Fibroblast of skin of scalp (primary cell): ENCODE measurements at regions not wholly inside any gene's neighbourhood (a gene's known extent, or its start where the extent isn't known, plus 50 kb on each side); places are given as distances from the start of the nearest gene placed in this dataset.
A peak's percentile ranks its signal among the peaks of the same experiment; 100 is the strongest.

ENCODE experiments used
- DNase-seq: peaks from one replicate; pipeline ENCODE4 v3.0.0-alpha.2; 2013

- no peak for DNase-seq
Observed at GRCh38 chr13:53144826-53145225, 116.2 kb downstream of the OLFM4 start.

DNA sequence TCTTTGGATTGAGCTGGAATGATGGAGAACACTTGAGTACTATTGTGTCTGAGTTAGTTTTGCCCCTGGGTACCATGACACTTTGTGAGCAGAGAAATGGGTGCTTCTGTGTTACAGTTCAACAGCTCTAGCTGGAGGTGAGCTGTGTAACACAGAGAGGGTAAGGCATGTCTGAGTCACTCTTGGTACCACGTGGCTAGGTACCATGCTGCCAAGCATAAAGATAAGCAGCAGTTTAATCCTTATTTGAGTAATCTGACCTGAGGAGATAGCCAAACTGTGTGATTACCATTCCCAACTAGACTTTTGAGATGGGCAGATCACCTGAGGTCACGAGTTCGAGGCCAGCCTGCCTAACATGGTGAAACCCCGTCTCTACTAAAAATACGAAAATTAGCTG, 122.0 kb downstream of the OLFM4 start:
- DNase-seq, result no peak

GRCh38 chr13:53151336-53152056, 122.9 kb downstream of the OLFM4 start:
- peak; percentile 58 for DNase-seq

- no peak for DNase-seq
Observed at GRCh38 chr13:53152057-53152421, 123.4 kb downstream of the OLFM4 start.

DNA sequence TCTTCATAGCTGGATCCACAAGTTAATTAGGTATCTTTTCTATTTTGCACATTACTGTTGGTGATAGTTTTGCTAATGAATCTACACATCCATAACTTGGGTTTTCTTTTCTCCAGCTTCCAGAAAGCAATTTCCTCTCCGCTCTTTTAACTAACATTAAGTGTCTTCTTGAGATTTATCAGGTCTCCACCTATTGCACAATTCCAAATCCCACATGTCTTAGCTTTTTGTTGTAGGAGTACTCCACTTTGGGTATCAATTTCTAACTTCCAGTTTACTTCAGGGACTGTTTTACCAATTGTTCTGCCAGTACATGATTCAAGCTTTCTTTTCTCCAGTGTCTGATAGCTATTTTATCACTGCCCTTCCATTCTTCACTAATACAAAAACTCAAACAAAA, 129.6 kb downstream of the OLFM4 start:
- no peak for DNase-seq

GRCh38 chr13:53159431-53159830, 130.8 kb downstream of the OLFM4 start:
- no peak for DNase-seq

DNA sequence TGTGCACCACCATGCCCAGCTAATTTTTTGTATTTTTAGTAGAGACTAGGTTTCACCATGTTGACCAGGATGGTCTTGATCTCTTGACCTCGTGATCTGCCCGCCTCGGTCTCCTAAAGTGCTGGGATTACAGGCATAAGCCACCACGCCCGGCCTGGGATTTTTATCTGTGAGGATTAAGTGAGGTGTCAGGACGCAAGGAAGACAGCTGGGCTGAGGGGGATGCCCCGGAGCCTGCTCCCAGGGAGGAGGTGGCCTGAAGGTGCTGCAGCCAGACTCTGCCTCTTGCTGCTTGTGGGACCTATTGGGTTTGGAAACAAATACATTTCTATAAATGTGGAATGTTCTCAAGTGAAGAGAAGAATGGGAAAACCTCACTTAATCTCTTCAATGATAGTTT, 131.6 kb downstream of the OLFM4 start:
- DNase-seq, result no peak

- DNase-seq, result no peak
Observed at GRCh38 chr13:53161251-53161650, 132.6 kb downstream of the OLFM4 start.

GRCh38 chr13:53165261-53165660, 136.6 kb downstream of the OLFM4 start:
- no peak for DNase-seq

DNA sequence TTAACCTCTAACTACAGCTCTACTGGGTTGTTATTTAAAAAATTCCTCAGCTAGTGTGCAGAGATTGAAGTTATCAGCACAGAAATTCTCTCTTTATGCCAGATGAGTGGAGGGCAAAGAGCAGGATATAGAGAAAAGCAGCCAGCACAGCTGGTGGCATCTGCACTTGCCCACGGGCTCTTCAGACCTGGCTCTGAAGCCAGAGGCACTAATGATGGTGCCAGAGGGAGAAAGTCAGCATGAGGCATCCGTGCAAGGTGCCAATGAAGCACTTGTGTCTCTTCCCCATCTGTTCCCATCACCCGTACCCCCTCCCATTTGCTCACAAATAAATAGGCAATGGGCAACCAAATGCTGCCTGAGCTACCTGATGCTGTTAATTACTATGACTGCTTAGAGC, 138.9 kb downstream of the OLFM4 start:
- no peak for DNase-seq

DNA sequence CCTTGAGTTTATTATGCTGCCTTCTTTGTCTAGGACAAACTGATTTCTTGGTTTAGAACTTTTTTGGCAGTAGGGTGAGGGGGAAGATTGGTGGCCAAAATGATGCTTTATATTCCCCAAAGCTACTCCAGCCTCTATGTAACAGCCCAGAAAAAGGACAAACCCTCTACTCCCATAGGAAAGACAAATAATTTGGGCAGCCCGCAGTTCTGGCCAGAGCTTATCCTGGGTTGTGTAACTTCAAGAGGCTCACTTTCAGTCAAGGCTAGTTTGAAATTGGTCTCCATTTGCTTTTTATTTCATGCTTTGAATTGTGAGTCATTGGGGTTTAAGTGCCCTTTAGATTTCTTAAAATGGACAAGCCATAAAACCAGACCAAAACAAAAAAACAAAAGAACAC, 142.3 kb downstream of the OLFM4 start:
- no peak for DNase-seq

- no peak for DNase-seq
Observed at GRCh38 chr13:53174545-53174944, 145.9 kb downstream of the OLFM4 start.

- DNase-seq, result no peak
Observed at GRCh38 chr13:53180684-53181083, 152.1 kb downstream of the OLFM4 start.

DNA sequence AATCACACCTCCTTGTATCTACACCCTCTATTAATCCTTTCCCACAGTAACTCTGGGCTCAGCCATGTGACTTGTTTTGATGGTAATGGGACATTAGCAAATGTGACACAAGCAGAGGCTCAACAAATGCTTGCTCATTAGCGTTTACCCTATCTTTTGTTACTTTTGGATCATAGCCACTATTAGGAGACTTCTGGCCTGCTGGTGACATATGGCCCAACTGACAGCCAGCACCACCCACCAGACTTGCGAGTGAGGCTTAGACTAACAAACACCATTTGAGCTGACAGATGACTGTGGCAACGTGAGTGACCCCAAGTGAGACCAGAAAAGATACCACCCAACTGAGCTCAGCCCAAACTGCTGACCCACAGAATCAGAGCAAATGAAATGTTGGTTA, 154.1 kb downstream of the OLFM4 start:
- DNase-seq, result no peak

GRCh38 chr13:53188120-53188519, 159.5 kb downstream of the OLFM4 start:
- DNase-seq, result no peak

DNA sequence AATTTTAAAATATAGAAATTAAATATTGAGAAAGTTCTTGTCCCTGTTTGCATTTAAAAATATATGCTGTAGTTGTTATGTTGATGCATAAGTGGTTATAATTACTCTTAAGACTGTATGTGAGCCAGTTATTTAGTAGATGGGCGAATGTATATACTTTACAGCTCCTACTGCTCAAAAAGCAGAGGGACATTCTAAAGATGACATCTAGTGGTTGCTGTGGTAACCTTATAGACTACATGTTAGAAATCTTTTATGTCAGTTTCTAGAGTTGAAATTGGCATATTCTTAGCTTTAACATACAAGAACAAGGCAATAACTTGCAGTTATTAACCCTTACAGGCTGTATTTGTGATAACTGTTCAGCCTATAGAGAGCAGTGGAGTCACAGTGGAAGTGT, 160.5 kb downstream of the OLFM4 start:
- peak; percentile 5 for DNase-seq

DNA sequence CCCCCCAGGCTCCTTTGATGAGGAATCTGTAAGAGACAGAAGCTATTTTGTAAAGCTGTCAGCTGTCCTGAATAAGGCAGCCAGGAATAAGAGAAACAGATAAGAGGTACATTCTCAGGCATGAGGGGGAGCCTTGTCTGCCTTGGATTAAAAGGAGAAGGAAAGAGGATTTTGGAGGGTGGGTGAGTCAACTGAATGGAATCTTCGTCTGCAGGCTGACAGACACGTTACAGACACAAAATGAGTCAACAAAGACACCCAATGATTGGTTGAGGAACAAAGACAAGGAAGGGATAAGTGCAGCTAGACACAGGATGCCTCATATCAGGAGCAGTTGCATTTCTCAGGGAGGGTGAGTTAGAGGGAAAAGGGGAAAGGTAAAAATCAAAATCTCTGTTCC, 162.5 kb downstream of the OLFM4 start:
- peak; percentile 69 for DNase-seq

DNA sequence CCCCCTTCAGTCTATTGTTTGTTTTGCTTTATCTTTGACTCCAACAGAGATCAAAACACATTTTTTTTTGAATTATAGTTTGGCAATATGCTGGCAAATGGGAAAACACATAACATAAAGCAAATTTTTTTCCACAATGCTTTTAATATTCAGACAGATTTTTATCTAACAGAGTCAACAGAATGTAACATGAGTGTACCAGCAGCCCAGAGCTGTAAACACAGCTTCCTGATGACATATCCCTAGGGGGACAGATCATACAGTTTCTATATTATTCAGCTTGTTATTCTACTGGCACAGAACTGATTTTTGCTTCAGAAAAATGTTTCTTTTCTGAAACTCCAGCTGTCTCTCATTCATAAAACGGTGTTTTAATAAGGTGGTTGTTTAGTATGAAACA, 168.8 kb downstream of the OLFM4 start:
- DNase-seq, result no peak

- DNase-seq, result no peak
Observed at GRCh38 chr13:53198017-53198416, 169.4 kb downstream of the OLFM4 start.

DNA sequence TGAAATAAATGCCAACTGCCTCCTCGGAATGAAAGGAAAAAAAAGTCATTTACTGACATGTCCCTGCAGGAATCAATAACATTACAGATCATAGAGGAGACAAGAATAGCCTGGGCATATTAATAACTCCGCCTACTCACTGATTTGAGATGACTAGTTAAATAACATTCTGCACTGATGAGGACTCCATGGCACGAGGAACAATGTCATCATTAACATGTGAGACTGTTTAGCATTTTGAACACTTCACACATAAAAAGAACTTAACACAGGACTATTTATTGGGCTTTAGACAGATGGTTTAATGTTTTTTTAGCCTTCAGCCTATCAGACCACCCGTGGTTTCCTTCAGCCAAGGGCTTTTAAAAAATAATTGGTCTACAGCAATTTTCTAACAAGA, 170.1 kb downstream of the OLFM4 start:
- no peak for DNase-seq

DNA sequence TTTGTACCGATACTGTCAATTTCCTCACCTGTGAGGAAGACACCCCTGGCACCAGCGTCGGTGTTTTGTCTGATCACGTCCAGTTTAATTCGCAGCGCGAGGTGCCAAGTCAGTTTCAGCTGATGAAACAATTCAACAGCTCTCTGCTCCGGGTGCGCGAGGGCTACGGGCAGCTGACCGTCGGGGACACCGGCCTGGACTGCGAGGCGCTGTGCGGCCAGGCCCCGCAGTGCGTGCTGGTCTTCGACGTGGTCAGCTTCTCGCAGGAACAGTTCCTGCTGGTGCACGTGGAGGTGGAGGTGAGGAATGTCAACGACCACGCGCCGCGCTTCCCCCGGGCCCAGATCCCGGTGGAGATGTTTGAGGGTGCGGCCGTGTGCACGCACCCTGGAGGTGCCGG, 171.5 kb downstream of the OLFM4 start:
- DNase-seq, result no peak

DNA sequence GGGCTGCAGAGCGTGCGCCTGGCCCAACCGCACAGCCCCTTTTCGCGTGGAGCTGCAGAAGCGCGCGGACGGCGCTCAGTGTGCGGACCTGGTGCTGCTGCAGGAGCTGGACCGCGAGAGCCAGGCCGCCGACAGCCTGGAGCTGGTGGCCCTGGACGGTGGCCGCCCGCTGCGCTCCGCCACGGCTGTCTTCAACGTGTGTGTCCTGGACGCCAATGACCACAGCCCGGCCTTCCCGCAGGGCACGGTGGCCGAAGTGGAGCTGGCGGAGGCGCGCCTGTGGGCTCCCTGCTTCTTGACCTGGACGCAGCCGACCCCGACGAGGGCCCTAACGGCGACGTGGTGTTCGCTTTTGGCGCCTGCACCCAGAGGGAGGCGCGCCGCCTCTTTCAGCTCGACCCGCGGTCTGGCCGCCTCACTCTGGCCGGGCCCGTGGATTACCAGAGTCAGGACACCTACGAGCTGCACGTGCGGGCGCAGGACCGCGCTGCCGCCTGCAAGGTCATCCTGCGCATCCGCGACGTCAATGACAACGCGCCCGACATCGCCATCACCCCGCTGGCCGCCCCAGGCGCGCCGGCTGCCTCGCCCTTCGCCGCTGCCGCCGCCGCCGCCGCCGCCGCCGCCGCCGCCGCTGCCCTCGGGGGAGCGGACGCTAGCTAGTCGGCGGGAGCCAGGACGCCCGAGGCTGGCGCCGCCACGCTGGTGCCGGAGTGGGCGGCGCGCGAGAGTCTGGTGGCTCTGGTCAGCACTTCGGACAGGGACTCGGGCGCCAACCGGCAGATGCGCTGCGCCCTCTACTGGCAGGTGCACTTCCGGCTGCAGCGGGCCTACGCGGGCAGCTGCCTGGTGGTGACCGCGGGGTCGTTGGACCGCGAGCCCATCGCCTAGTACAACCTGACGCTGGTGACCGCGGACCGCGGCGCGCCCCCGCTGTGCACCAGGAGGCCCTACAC, 172.2 kb downstream of the OLFM4 start:
- DNase-seq, result peak; percentile 52

GRCh38 chr13:53201454-53202225, 173.0 kb downstream of the OLFM4 start:
- no peak for DNase-seq
